RWPE1 (cell line): ENCODE measurements at regions not wholly inside any gene's neighbourhood (a gene's known extent, or its start where the extent isn't known, plus 50 kb on each side); places are given as distances from the start of the nearest gene placed in this dataset.
A peak's percentile ranks its signal among the peaks of the same experiment; 100 is the strongest.

ENCODE experiments used
- CTCF ChIA-PET: fragments of 350-600 bp; sonication (Branson Sonifier 250); formaldehyde crosslinking; extraction: SDS; loops from one replicate; lab custom pipeline; 2021; lab: Yijun Ruan, JAX
- POLR2A ChIA-PET: fragments of 400-600 bp; formaldehyde crosslinking; extraction: SDS; loops from one replicate; lab custom pipeline; 2020; ENCODE audit warnings: antibody characterized with exemption; ENCODE audit not compliant: low non-redundant PET; lab: Yijun Ruan, JAX
- DNase-seq: peaks from one replicate; pipeline ENCODE4 v3.0.0; 2012; ENCODE audit warnings: low spot score
- H3K27ac ChIP-seq: fragments of 450-650 bp; 2 replicates; pipeline ENCODE4 v1.5.1; 2017
- TF ChIP-seq, protein P1 (sequence below): fragments of 450-650 bp; conservative IDR thresholded peaks from 2 replicates; pipeline ENCODE4 v1.5.1; 2017; ENCODE audit warnings: low read depth, mild to moderate bottlenecking

DNA sequence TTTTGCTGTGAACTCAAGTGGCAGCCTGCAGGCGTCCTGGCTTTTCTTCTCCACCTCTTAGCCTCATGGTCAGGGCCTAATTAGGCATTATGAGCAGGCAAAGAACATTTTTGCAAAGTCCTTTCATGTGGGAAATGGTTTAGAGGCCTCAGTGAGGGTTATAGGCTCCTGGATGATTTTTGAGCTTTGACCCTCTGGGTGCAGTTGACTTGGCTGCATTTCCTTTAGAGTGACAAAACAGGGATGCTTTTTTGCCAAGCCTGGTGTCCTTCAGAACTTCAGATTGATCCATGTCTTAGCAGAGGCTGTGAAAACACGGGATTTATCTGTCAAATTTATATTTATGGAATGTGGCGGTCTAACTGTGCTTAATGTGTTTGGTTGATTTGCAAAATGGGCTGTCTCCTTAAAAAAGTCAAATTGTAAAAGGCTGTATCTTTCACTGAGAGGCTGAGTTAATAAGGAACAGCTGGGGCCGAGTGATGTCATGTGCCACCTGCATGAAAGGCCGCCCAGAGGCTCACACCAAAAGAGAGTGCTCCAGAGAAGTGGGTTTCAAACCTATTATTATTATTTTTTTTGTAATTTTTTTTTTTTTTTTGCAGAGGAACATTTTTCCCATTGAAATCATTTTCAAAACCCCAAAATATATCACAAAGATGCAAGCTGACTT is 192.2 kb upstream of the ARX start:
- TF ChIP-seq, protein P1, sequence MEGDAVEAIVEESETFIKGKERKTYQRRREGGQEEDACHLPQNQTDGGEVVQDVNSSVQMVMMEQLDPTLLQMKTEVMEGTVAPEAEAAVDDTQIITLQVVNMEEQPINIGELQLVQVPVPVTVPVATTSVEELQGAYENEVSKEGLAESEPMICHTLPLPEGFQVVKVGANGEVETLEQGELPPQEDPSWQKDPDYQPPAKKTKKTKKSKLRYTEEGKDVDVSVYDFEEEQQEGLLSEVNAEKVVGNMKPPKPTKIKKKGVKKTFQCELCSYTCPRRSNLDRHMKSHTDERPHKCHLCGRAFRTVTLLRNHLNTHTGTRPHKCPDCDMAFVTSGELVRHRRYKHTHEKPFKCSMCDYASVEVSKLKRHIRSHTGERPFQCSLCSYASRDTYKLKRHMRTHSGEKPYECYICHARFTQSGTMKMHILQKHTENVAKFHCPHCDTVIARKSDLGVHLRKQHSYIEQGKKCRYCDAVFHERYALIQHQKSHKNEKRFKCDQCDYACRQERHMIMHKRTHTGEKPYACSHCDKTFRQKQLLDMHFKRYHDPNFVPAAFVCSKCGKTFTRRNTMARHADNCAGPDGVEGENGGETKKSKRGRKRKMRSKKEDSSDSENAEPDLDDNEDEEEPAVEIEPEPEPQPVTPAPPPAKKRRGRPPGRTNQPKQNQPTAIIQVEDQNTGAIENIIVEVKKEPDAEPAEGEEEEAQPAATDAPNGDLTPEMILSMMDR: no peak
- DNase-seq: no peak
- CTCF ChIA-PET: no interaction called here
- no peak overlapping the region for H3K27ac ChIP-seq
- POLR2A ChIA-PET: no interaction called here

DNA sequence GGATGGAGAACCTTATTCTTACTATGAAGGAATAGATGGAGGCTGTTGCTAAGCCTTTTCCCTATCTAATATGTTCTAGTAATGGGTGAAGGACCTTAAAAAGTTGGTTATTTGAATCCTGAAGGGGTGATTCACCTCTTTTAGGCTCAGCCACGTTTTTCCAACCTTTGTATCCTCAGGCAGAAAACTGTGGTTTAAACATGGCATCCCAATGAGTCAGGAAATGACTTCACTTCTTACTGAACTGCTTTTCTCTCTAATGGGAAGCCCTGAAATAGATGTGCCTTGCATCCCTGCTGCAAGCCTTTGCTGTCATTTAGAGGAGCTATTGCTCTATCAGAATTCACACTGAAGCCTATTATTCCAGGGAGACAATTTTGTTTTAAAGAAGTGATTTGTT is 191.0 kb upstream of the ARX start:
- H3K27ac ChIP-seq: no peak overlapping the region
- ChIA-PET CTCF (interaction anchor here (0.7 kb wide), 1 partner anchor 217 kb away, joined by 4 read pairs; no protein-coding TSS in a partner anchor), POLR2A (no interaction called here)
- DNase-seq: peak; percentile 34
- TF ChIP-seq, protein P1: no peak

DNA sequence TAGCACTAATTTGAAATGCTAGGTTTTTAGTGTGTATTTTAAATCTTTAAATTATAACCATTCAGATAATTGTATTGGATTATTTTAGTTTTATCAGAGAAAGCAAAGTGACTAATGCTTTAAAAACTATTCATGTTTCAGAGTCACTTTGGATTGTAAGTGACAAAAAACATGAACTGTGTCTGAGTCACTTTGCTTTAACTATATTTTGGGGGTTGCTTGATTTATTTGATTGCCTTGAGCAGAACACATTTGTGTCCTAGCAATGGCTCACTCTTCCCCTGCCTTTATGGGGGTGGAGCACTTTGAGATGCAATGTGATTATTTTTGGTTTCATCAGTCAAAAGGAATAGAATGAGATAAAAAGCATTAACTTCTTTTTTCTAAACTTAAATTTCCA is 188.4 kb upstream of the ARX start:
- POLR2A ChIA-PET: no interaction called here
- CTCF ChIA-PET: no interaction called here
- TF ChIP-seq, protein P1: no peak
- DNase-seq: no peak
- H3K27ac ChIP-seq: no peak overlapping the region

DNA sequence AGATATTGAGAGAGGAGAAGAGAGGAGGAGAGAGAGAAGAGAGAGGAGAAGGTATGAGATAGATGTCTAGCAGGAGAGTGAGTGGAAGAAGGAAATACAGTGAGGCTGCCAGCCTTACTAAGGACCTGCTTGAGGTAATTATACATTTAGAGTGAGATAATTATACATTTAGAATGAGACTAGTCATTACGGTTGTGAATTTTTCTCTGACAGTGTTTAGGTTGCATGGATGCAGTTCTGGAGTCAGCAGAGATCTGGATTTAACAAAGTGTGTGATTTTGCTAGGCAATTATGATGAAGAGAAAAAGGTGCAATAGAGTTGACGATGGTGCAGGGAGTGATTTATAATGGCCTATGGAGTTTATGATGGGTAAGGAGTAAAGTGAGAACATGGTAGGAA is 187.1 kb upstream of the ARX start:
- no peak overlapping the region for H3K27ac ChIP-seq
- DNase-seq: no peak
- TF ChIP-seq, protein P1: no peak
- POLR2A ChIA-PET: no interaction called here
- CTCF ChIA-PET: no interaction called here

DNA sequence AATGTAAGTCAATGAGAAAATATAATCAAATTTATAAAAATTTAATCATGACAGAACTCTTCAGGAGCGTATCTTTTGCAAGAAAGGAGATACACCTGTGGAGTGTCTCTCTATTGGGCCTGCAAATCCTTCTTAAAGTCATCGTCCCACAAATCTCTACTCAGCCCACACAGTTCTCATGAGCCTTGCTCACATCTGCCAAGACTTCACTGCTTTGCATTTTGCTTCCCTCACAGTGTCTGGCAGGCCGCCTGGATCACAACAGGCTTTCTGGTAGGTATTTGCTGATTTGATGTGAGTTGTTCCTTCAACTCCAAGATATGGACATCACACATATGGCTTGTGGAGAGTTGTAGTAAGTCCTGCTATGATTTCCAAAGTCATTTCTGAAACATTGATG is 183.1 kb upstream of the ARX start:
- no peak for DNase-seq
- POLR2A ChIA-PET: no interaction called here
- no peak overlapping the region for H3K27ac ChIP-seq
- TF ChIP-seq, protein P1: no peak
- CTCF ChIA-PET: no interaction called here

DNA sequence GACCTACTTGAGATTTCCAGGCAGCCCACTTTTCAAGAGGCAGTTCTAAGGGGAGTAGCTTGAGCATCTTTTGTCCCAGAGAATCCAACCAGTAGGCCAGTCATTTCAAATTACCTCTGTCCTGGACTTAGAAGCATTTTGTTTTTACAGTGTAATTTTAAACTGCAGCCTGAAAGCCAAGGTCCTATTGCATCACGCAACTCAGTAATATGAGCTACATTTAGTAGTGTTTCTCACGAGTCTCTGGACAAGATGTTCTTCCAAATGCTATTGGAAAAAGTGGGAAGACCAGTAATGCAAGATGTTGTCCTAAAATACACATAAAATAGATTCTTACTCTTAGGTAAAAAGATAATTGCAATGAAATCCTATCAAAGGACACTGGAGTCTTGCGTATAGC is 182.5 kb upstream of the ARX start:
- POLR2A ChIA-PET: no interaction called here

More for the DNA sequence above, 182.5 kb upstream of the ARX start:
- CTCF ChIA-PET: no interaction called here
- H3K27ac ChIP-seq: no peak overlapping the region
- TF ChIP-seq, protein P1: no peak
- DNase-seq: no peak
